SK-MEL-5 (cell line): ENCODE measurements at regions not wholly inside any gene's neighbourhood (a gene's known extent, or its start where the extent isn't known, plus 50 kb on each side); places are given as distances from the start of the nearest gene placed in this dataset.

Experiments
- DNase-seq: peaks from one replicate; pipeline ENCODE4 v3.0.0-alpha.2; 2016; ENCODE audit warnings: low read depth, low spot score
- in situ Hi-C: cut with HindIII; loops from 2 replicates; pipeline ENCODE4 v1.10.0; 2016; ENCODE audit warnings: low sequenced_read_pairs, high pct_unique_total_duplicates, low pct_unique_long_range_greater_than_20kb

DNA sequence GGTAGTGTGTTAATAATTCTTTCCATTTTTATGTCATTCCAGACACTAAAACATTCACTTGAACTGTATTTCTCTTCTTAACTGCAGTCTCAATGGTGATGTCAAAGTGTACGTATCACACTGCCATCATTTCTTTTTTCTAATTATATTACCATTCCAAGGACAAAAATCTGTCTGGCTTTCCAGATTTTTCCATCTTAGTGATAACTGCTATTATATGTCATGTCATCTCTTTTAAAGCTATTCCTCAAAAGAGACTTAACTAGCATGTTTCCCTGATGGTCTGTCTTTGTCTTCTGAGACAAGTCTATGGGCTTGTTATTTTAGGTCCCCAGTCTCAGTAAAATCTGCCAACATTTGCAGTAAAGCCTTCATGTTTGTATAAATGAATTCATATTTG, 1207.1 kb downstream of the PCDH17 start:
- no peak for DNase-seq
- in situ Hi-C loops, result no loop called here

- DNase-seq, result no peak
- in situ Hi-C loops, result no loop called here
These were observed 1211.5 kb downstream of the PCDH17 start for GRCh38 chr13:58843071-58843470.

DNA sequence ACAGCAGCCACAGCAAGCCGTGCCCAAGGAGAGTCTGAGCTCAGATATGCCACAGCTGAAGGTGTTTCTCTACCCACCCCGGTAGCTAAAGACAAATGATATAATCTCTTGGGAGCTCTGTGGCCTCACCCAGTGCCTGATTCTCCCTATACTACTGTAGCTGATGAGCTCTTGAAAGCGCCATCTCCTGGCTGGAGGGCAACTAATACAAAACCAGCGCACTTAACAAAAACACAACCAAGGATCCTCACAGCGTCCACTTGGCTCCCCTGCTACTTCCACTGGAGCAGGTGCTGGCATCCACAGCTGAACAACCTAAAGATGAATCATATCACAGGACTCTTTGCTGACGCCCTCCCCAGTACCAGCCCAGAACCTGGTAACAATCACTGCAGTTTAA, 1212.0 kb downstream of the PCDH17 start:
- in situ Hi-C loops, result no loop called here
- DNase-seq, result peak; percentile 60

GRCh38 chr13:58850161-58850560, 1218.6 kb downstream of the PCDH17 start:
- DNase-seq, result no peak
- in situ Hi-C loops, result no loop called here

- in situ Hi-C loops, result no loop called here
These were observed 1220.5 kb downstream of the PCDH17 start for GRCh38 chr13:58852076-58852475.

GRCh38 chr13:58855283-58855682, 1223.7 kb downstream of the PCDH17 start:
- in situ Hi-C loops, result no loop called here
- no peak for DNase-seq

More at GRCh38 chr13:58852076-58852475, 1220.5 kb downstream of the PCDH17 start:
- DNase-seq, result peak; percentile 41

DNA sequence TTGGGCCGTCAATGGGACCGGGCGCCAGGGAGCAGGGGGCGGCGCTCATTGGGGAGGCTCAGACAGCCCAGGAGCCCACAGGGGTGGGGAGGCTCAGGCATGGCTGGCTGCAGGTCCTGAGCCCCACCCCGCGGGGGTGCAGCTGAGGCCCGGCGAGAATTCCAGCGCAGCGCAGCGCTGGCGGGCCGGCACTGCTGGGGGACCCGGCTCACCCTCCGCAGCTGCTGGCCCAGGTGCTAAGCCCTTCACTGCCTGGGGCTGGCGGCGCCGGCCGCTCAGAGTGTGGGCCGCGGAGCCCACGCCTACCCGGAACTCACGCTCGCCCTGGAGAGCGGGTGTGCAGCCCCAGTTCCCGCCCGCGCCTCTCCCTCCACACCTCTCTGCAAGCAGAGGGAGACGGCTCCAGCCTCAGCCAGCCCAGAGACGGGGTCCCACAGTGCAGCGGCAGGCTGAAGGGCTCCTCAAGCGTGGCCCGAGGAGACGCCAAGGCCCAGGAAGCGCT, 1227.4 kb downstream of the PCDH17 start:
- DNase-seq, result no peak
- in situ Hi-C loops, result no loop called here

DNA sequence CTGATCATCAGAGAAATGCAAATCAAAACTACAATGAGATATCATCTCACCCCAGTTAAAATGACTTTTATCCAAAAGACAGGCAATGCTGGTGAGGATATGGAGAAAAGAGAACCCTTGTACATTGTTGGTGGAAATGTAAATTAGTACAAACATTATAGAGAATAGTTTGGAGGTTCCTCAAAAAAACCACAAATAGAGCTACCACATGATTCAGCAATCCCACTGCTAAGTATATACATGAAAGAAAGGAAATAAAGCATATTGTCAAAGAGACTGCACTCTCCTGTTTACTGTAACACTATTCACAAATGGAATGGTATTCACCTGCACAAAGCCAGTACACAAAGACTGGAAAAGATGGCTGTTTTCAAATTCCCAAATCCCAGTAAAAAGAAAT, 1233.7 kb downstream of the PCDH17 start:
- no peak for DNase-seq
- in situ Hi-C loops, result no loop called here

GRCh38 chr13:58869566-58869965, 1238.0 kb downstream of the PCDH17 start:
- no peak for DNase-seq
- in situ Hi-C loops, result no loop called here

DNA sequence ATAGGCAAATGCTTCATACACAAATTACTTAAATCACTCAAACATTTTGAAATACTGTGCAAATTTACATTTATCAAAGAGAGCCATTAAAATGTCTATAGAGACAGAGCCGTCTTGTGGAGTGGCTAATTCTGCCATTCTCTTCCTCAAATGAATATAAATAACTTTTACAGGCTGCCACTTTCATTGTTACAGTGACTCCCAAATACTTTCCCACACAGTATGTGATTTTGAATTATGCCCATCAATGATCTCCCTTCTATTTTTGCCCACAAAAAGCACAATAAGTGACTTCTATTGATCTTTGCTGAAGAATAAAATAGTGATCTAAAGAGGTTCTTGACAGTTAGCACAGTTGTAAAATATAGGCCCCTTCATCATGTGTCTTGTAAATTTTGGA, 1244.9 kb downstream of the PCDH17 start:
- DNase-seq, result no peak
- in situ Hi-C loops, result no loop called here

- DNase-seq, result no peak
- in situ Hi-C loops, result no loop called here
These were observed 1247.6 kb downstream of the PCDH17 start for GRCh38 chr13:58879114-58879513.

GRCh38 chr13:58882516-58882915, 1251.0 kb downstream of the PCDH17 start:
- peak; percentile 59 for DNase-seq
- in situ Hi-C loops, result no loop called here

GRCh38 chr13:58883405-58883804, 1251.9 kb downstream of the PCDH17 start:
- in situ Hi-C loops, result no loop called here
- no peak for DNase-seq

GRCh38 chr13:58884353-58885209, 1253.0 kb downstream of the PCDH17 start:
- DNase-seq, result no peak
- in situ Hi-C loops, result no loop called here

DNA sequence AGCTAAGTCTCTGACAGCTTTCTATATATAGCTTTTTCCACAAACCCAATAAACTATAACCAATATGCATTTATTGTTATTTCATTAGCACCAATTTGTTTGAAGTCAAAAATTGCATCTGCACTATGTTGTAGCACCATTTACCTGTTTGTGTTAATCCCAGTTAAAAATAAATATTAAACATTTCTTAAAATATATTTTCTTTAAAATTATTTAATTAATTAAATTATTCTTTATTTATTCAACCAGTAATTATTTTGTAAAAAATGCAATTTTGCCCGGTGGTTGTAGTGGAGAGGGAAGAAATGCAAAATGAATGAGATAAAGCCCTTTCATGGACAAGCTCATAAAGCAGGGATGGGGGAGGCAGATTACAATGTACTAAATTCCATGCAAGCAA, 1257.9 kb downstream of the PCDH17 start:
- in situ Hi-C loops, result no loop called here
- no peak for DNase-seq

GRCh38 chr13:58893396-58893795, 1261.9 kb downstream of the PCDH17 start:
- in situ Hi-C loops, result no loop called here

GRCh38 chr13:58906329-58907007, 1257.3 kb downstream of the DIAPH3 start:
- in situ Hi-C loops, result no loop called here
- no peak for DNase-seq

More at GRCh38 chr13:58893396-58893795, 1261.9 kb downstream of the PCDH17 start:
- DNase-seq, result no peak

DNA sequence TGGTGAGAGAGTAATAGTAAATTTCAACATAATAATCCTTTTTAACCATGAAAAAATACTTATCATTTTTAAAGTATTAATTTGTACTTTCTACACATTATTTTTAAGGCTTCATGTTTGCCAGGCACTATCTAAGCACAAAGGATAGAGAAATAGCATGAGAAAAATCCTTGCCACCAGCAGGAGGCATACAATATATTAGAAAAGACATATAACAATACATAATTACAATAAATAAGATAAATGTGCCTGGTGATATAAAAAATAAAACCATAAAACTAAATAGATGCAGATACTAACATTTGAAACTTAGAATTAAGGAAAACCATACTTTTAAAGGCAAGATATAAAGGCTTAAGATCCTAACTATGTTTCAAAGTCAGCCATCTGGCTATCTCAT, 1256.4 kb downstream of the DIAPH3 start:
- in situ Hi-C loops, result no loop called here
- peak; percentile 16 for DNase-seq
